ENCODE measurements at regions not wholly inside any gene's neighbourhood (a gene's known extent, or its start where the extent isn't known, plus 50 kb on each side); places are given as distances from the start of the nearest gene placed in this dataset.

DNA sequence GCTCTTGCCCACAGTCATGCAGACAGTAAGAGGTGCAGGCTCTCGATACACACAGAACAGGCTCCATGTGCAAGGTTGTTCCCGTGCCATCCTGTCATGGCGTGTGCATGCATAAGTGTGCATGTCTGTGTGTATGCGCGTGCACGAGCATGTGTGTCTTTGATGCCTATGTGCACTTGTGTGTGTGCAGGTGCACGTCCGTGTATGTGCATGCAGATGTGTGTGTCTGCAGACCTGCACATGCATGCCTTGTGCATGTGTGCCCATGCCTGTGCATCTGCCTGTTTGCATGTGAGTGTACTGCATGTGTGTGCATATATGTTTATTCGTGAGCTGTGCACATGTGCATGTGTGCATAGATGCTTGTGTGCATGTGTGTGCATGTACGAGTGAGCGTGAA, 309.8 kb downstream of the TMEM121 start:
- no peak for DNase-seq

DNA sequence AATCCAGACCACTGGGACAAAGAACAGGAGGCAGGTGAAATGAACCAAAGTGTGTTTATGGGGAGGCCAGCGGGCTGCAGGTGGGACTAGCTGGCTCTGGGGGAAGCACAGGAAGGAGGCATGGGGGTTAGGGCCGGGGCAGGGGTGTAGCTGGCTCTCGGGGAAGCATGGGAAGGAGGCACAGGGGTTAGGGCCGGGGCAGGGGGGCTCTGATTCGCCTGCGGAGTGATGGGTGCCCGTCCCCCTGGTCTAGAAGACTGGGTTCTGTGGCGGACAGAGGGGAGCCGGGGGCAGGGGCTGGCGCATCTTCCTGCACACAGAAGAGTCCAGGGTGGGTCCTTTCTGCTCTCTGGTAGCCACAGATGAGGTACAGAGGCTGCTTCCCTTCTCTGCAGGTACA, 310.3 kb downstream of the TMEM121 start:
- no peak for DNase-seq

GRCh38 chr14:105837349-105838063, 311.1 kb downstream of the TMEM121 start:
- DNase-seq = no peak

- no peak for DNase-seq
Observed at GRCh38 chr14:105838107-105838506, 311.7 kb downstream of the TMEM121 start.

- no peak for DNase-seq
Observed at GRCh38 chr14:105838591-105839424, 312.4 kb downstream of the TMEM121 start.

GRCh38 chr14:105839425-105840265, 313.3 kb downstream of the TMEM121 start:
- DNase-seq = no peak

DNA sequence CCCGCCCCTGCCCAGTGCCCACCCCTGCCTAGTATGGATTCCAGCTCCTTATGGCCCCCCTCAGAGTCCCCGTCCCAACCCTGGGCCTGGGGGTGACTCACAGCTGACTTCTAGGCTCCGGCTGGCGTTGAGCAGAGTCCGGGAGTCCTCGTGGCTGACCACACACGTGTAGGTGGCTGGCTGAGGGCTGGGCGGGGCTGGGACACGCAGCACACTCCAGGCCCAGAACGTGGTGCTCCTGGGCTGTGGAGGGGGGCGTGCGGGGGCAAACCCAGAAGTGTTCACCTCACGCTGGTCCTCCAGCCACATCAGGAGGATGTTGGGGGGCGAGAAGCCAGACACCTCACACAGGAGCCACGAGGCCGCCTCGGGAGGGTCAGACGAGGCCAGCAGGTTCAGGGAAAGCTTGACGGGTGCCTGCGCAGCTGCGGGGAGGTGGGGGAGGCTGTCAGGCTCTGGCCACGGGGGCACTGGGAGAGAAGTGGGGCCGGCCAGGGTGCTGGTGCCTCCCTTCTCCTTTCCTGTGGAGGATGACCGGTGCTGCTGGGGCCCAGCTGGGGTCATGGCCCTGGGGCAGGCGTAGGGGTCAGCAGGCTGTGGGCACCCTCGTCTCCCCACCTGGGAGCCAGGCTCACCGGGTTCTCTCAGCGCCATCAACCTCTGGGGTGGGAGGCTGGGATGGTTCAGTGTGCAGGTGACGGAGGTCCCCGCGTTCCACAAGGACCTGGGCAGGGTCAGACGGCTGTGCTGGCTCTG, 314.1 kb downstream of the TMEM121 start:
- no peak for DNase-seq

GRCh38 chr14:105841022-105842009, 314.9 kb downstream of the TMEM121 start:
- DNase-seq = no peak

- no peak for DNase-seq
Observed at GRCh38 chr14:105842105-105842504, 315.7 kb downstream of the TMEM121 start.

- DNase-seq = no peak
Observed at GRCh38 chr14:105843444-105844046, 317.2 kb downstream of the TMEM121 start.

DNA sequence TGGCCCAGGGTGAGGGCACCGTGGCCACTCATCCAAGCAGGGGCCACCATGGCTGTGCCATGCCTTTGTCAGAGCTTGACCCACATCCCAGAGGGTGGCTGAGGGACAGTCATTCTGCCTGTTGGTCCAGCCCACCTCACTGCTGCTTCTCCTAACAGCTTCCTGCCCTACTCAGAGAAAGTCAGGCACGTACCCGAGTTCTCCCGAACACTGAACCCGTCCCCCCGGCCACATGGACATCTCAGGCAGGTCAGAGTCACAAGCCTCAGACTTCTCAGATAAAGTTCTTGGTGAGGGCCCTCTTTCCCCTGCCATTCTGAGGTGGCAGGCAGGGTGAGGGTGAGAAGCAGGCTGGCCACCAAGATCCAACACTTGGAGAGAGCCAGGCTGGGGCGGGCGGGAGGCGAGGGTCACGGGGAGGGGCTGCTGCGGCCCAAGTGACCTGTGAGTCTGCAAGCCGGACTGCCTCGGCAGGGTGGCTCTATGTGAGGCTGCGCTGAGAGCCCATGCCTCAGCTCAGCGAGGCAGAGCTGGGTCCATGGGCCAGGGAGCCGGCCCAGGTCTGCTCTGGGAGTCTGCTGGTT, 317.8 kb downstream of the TMEM121 start:
- no peak for DNase-seq

- no peak for DNase-seq
Observed at GRCh38 chr14:105844810-105845724, 318.7 kb downstream of the TMEM121 start.

- no peak for DNase-seq
Observed at GRCh38 chr14:105845725-105846309, 319.4 kb downstream of the TMEM121 start.

DNA sequence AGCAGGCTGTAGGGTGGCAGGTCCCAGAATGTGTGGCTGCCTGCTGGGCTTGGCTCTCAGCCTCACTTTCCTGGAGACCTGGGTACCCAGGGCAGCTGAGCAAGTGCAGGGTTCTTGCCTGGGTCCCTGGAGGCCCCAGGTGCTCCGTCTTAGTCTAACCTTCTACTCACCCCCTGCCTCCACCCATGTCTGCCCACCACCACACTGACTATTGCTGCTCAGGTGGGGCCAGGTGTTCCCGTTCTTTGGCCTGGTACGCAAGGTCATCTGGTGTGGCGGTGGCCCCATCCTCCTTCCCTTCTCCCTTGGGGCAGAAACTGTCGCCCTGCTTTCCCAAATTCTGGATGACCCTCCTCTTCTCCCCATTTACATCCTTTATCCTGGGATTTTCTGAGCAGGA, 319.9 kb downstream of the TMEM121 start:
- DNase-seq = no peak

DNA sequence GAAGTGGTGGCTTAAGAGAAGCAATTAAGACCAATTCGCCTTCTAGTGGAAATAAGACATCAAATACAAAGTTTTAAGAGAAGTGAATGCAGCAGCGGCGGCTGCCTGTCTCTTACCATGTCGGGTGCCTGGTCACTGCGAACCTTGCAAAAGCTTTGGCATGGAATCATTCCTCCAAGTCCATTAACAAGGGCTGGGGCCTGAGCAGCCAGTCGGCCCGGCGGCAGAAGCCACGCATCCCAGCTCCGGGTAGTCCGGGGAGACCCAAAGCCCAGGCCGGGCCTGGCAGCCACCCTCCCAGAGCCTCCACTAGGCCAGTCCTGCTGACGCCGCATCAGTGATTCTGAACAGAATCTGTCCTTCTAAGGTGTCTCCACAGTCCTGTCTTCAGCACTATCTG, 321.0 kb downstream of the TMEM121 start:
- DNase-seq = no peak

GRCh38 chr14:105848570-105848969, 322.2 kb downstream of the TMEM121 start:
- DNase-seq = no peak

GRCh38 chr14:105849933-105850626, 323.7 kb downstream of the TMEM121 start:
- DNase-seq = no peak

DNA sequence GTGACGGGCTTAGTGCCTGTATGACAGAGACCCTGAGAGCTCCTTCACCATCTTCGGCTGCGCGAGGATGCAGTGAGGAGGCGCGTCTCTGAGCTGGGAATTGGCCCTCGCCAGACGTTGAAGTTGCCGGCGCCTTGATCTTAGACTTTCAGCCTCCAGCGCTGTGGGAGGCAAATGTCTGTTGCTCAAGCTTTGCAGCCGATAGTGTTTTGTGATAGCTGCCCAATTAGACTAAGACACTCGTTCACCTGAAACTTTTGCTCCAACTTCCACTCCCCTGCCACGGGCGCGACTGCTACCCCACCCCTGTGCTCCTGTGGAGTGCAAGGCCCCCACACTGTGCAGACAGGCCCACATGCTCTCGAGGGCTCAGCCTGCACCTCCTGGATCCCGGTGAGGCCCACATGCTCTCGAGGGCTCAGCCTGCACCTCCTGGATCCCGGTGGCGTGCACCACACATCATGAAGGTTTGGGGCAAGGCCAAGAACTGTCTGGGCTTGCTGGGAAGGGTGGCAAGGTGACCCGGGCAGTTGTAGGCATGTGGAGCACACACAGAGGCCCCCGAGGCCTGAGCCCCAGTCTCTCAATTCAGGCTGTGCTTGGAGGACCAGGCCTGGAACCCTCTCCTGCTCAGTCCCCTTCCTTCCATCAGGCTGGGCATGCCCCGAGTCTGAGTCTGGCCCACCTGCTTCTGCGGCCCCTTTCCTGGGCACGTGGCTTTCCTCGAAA, 324.6 kb downstream of the TMEM121 start:
- DNase-seq = no peak
